ENCODE measurements at regions not wholly inside any gene's neighbourhood (a gene's known extent, or its start where the extent isn't known, plus 50 kb on each side); places are given as distances from the start of the nearest gene placed in this dataset.

DNA sequence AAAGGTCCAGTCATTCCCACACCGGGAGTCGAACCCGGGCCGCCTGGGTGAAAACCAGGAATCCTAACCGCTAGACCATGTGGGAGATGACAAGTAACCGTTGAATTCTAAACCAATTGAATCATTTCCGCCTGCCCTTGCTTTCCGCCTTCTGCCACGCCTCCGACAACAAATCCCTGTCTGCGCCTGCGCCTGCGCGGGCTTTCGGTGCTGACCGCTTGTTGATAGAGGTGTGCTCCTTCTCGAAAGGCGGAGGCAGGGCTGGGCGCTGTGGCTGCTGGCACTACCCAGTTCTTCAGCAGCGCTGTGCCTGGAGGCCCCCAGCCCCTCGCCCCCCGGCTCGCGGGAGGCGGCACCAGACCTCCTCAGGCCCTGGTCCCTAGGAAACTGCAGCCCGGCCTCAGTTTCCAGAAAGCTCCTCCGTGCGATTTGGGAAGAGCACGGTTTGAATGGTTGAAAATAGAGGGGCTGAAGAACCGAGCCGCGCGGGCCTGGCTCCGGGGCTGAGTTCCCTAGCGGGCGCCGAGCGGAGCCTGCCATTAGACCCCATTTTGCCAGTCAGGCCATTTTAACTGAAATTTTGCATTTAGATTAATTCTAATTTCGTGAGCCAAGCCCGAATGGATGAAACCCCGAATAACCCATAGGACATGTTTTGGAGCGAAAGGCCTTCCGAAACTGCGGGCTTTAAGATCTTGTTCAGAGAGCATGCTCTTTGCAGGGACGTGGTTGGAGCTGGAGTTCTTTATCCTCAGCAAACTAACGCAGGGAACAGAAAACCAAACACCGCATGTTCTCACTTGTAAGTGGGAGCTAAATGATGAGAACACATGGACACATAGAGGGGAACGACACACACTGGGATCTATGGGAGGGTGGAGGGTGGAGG lies 219.3 kb upstream of the ATP10A start:
- TF ChIP-seq EP300 (IDR thresholded peaks at IDR 0.05): no peak
- TF ChIP-seq, protein P1, sequence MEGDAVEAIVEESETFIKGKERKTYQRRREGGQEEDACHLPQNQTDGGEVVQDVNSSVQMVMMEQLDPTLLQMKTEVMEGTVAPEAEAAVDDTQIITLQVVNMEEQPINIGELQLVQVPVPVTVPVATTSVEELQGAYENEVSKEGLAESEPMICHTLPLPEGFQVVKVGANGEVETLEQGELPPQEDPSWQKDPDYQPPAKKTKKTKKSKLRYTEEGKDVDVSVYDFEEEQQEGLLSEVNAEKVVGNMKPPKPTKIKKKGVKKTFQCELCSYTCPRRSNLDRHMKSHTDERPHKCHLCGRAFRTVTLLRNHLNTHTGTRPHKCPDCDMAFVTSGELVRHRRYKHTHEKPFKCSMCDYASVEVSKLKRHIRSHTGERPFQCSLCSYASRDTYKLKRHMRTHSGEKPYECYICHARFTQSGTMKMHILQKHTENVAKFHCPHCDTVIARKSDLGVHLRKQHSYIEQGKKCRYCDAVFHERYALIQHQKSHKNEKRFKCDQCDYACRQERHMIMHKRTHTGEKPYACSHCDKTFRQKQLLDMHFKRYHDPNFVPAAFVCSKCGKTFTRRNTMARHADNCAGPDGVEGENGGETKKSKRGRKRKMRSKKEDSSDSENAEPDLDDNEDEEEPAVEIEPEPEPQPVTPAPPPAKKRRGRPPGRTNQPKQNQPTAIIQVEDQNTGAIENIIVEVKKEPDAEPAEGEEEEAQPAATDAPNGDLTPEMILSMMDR (IDR thresholded peaks at IDR 0.05): no peak
